HG03066 (cell line): ENCODE measurements at regions not wholly inside any gene's neighbourhood (a gene's known extent, or its start where the extent isn't known, plus 50 kb on each side); places are given as distances from the start of the nearest gene placed in this dataset.
"Not testable (repeated sequence)": the region's sequence is repeated elsewhere in the genome, so short reads cannot be mapped to it uniquely, and the experiment has no call there.

Source experiments
- ATAC-seq: cut with Tn5 transposase; IDR thresholded peaks from one replicate; pipeline ENCODE4 v1.9.1; 2021; ENCODE audit warnings: low read depth; ENCODE audit not compliant: unreplicated experiment

- no peak for ATAC-seq
Measured at GRCh38 chr11:38612701-38613100, 2014.7 kb upstream of the RAG2 start.

GRCh38 chr11:38601371-38601770 is 2003.3 kb upstream of the RAG2 start:
- not testable (repeated sequence) for ATAC-seq

- no peak for ATAC-seq
Measured at GRCh38 chr11:38598418-38598817, 2000.4 kb upstream of the RAG2 start.

GRCh38 chr11:38595359-38596016 is 1997.5 kb upstream of the RAG2 start:
- ATAC-seq = not testable (repeated sequence)

GRCh38 chr11:38594895-38595294 is 1996.9 kb upstream of the RAG2 start:
- ATAC-seq = no peak

- ATAC-seq = no peak
Measured at GRCh38 chr11:38593649-38594048, 1995.6 kb upstream of the RAG2 start.

GRCh38 chr11:38582756-38583155 is 1984.7 kb upstream of the RAG2 start:
- no peak for ATAC-seq

- no peak for ATAC-seq
Measured at GRCh38 chr11:38582151-38582550, 1984.1 kb upstream of the RAG2 start.

- no peak for ATAC-seq
Measured at GRCh38 chr11:38577769-38578168, 1979.7 kb upstream of the RAG2 start.

GRCh38 chr11:38562562-38562961 is 1964.5 kb upstream of the RAG2 start:
- ATAC-seq = no peak

- ATAC-seq = no peak
Measured at GRCh38 chr11:38553148-38553547, 1955.1 kb upstream of the RAG2 start.

- no peak for ATAC-seq
Measured at GRCh38 chr11:38547462-38547861, 1949.4 kb upstream of the RAG2 start.

GRCh38 chr11:38543986-38544385 is 1946.0 kb upstream of the RAG2 start:
- ATAC-seq = no peak

GRCh38 chr11:38543311-38543710 is 1945.3 kb upstream of the RAG2 start:
- ATAC-seq = no peak

GRCh38 chr11:38538866-38539680 is 1941.0 kb upstream of the RAG2 start:
- no peak for ATAC-seq

- no peak for ATAC-seq
Measured at GRCh38 chr11:38530226-38530625, 1932.2 kb upstream of the RAG2 start.

- no peak for ATAC-seq
Measured at GRCh38 chr11:38524945-38525344, 1926.9 kb upstream of the RAG2 start.

- ATAC-seq = no peak
Measured at GRCh38 chr11:38517991-38518390, 1920.0 kb upstream of the RAG2 start.

GRCh38 chr11:38512830-38513229 is 1914.8 kb upstream of the RAG2 start:
- not testable (repeated sequence) for ATAC-seq

- ATAC-seq = no peak
Measured at GRCh38 chr11:38510041-38510440, 1912.0 kb upstream of the RAG2 start.

- no peak for ATAC-seq
Measured at GRCh38 chr11:38503876-38504275, 1905.8 kb upstream of the RAG2 start.

GRCh38 chr11:38498721-38499120 is 1900.7 kb upstream of the RAG2 start:
- no peak for ATAC-seq
